ENCODE measurements at regions not wholly inside any gene's neighbourhood (a gene's known extent, or its start where the extent isn't known, plus 50 kb on each side); places are given as distances from the start of the nearest gene placed in this dataset.

DNA sequence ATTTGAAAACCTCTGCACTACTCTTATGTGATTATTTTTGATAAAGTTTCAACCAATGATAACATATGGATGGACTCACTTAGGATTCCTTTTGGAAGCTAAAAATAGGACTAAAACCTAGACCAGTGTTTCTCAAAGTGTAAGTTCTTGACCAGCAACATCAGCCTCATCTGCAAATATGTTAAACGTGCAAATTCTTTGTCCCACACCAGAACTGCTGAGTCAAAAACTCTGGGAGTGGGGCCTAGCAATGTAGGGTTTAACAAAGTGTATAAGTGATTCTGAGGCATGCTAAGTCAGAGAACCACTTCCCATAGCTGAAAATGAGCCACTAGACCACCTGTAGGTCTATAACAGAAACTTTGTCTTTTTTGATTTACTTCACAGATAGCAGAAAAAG lies 1247.2 kb upstream of the PIK3C3 start:
- Histone ChIP-seq H4K20me1 (replicated peaks; ENCODE audit: control insufficient read depth, extremely low read depth, insufficient read depth, low read length) (no peaks in the 10 kb centered on the region), H3K4me2 (ENCODE audit: insufficient read depth, low read length) (no peak overlapping the region), H3K9me1 (replicated peaks; ENCODE audit: control insufficient read depth, extremely low read depth, insufficient read depth, low read length) (no peaks in the 10 kb centered on the region), H3K27ac (ENCODE audit: insufficient read depth, low read depth, low read length) (no peak overlapping the region), H3K4me1 (ENCODE audit: control insufficient read depth, extremely low read depth, insufficient read depth, low read length) (no peaks in the 10 kb centered on the region), H3K9me3 (replicated peaks; ENCODE audit: control insufficient read depth, insufficient read depth, low read length) (peaks cover 2% of the 10 kb centered on the region), H3K79me2 (ENCODE audit: control insufficient read depth, insufficient read depth, low read length) (no peaks in the 10 kb centered on the region), H2AFZ (ENCODE audit: low read depth, low read length) (no peak overlapping the region), H3K9ac (replicated peaks; ENCODE audit: extremely low read depth, insufficient read depth, low read length) (no peak overlapping the region), H3K27me3 (ENCODE audit: control insufficient read depth in 2 of 2, insufficient read depth in 2 of 2, low read length in 2 of 2) (no peaks in the 10 kb centered on the region), H3K4me3 (replicated peaks in 1 of 3; ENCODE audit: insufficient read depth in 1 of 3, low read depth in 1 of 3, low read length in 3 of 3) (no peak overlapping the region), H3K36me3 (ENCODE audit: control insufficient read depth in 2 of 2, extremely low read depth in 1 of 2, insufficient read depth in 2 of 2, low read length in 2 of 2) (no peaks in the 10 kb centered on the region)
- DNase-seq (ENCODE audit: low read depth, low spot score) = no peak
- TF ChIP-seq FOS (IDR thresholded peaks at IDR 0.05; ENCODE audit: borderline replicate concordance, insufficient read depth, low read length) = no peak
- ChIA-PET POLR2A (no interaction called here), CTCF (no interaction called here)
- dilution Hi-C loops (cut with MboI; ENCODE audit: extremely low pct_ligation_motif_present, low sequenced_read_pairs) (no loop called here), intact Hi-C loops (cut with micrococcal nuclease) (no loop called here)
- no TSS peak for BruUV-seq (replicated peaks)
- FAIRE-seq = no peak

DNA sequence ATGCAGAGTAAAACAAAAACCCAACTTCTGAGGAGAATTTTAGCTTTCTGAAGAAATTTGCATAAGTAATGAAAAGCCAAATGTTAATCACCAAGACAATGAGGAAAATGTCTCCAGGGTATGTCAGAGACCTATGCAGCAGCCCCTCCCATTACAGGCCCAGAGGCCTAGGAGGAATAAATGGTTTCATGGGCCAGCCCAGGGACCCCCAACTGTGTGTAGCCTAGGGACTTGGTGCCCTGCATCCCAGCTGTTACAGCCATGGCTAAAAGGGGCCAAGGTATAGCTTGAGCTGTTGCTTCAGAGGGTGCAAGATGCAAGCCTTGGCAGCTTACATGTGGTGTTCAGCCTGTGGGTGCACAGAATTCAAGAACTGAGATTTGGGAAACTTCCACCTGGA lies 1256.9 kb upstream of the PIK3C3 start:
- no peak for FAIRE-seq

More for the DNA sequence above, 1256.9 kb upstream of the PIK3C3 start:
- Histone ChIP-seq H3K9ac (replicated peaks; ENCODE audit: extremely low read depth, insufficient read depth, low read length) (no peak overlapping the region), H3K4me2 (ENCODE audit: insufficient read depth, low read length) (no peak overlapping the region), H3K79me2 (ENCODE audit: control insufficient read depth, insufficient read depth, low read length) (no peaks in the 10 kb centered on the region), H3K9me1 (replicated peaks; ENCODE audit: control insufficient read depth, extremely low read depth, insufficient read depth, low read length) (no peaks in the 10 kb centered on the region), H3K4me1 (ENCODE audit: control insufficient read depth, extremely low read depth, insufficient read depth, low read length) (no peaks in the 10 kb centered on the region), H3K27ac (ENCODE audit: insufficient read depth, low read depth, low read length) (no peak overlapping the region), H4K20me1 (replicated peaks; ENCODE audit: control insufficient read depth, extremely low read depth, insufficient read depth, low read length) (no peaks in the 10 kb centered on the region), H2AFZ (ENCODE audit: low read depth, low read length) (no peak overlapping the region), H3K9me3 (replicated peaks; ENCODE audit: control insufficient read depth, insufficient read depth, low read length) (no peaks in the 10 kb centered on the region), H3K36me3 (ENCODE audit: control insufficient read depth in 2 of 2, extremely low read depth in 1 of 2, insufficient read depth in 2 of 2, low read length in 2 of 2) (no peaks in the 10 kb centered on the region), H3K4me3 (replicated peaks in 1 of 3; ENCODE audit: insufficient read depth in 1 of 3, low read depth in 1 of 3, low read length in 3 of 3) (no peak overlapping the region), H3K27me3 (ENCODE audit: control insufficient read depth in 2 of 2, insufficient read depth in 2 of 2, low read length in 2 of 2) (no peaks in the 10 kb centered on the region)
- ChIA-PET POLR2A (no interaction called here), CTCF (no interaction called here)
- no peak for DNase-seq (ENCODE audit: low read depth, low spot score)
- TF ChIP-seq JUN (IDR thresholded peaks at IDR 0.05; ENCODE audit: borderline replicate concordance, insufficient read depth, insufficient read length, low read depth) = no peak
- TF ChIP-seq POLR2AphosphoS5 (IDR thresholded peaks at IDR 0.05; ENCODE audit: insufficient read depth, low read depth, low read length) = no peak
- TF ChIP-seq, protein P1, sequence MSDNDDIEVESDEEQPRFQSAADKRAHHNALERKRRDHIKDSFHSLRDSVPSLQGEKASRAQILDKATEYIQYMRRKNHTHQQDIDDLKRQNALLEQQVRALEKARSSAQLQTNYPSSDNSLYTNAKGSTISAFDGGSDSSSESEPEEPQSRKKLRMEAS (IDR thresholded peaks at IDR 0.05; ENCODE audit: insufficient read depth, insufficient read length) = no peak
- TF ChIP-seq MYC (IDR thresholded peaks at IDR 0.05; ENCODE audit: low read depth, low read length) = no peak
- no peak for TF ChIP-seq GATA2 (IDR thresholded peaks at IDR 0.05; ENCODE audit: insufficient read depth, insufficient read length, low read depth, low read length)
- TF ChIP-seq FOS (IDR thresholded peaks at IDR 0.05; ENCODE audit: borderline replicate concordance, insufficient read depth, low read length) = no peak
- TF ChIP-seq EZH2 (IDR thresholded peaks at IDR 0.05; ENCODE audit: borderline replicate concordance, low read depth, low read length, severe bottlenecking) = no peak
- TF ChIP-seq, protein P2, sequence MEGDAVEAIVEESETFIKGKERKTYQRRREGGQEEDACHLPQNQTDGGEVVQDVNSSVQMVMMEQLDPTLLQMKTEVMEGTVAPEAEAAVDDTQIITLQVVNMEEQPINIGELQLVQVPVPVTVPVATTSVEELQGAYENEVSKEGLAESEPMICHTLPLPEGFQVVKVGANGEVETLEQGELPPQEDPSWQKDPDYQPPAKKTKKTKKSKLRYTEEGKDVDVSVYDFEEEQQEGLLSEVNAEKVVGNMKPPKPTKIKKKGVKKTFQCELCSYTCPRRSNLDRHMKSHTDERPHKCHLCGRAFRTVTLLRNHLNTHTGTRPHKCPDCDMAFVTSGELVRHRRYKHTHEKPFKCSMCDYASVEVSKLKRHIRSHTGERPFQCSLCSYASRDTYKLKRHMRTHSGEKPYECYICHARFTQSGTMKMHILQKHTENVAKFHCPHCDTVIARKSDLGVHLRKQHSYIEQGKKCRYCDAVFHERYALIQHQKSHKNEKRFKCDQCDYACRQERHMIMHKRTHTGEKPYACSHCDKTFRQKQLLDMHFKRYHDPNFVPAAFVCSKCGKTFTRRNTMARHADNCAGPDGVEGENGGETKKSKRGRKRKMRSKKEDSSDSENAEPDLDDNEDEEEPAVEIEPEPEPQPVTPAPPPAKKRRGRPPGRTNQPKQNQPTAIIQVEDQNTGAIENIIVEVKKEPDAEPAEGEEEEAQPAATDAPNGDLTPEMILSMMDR (IDR thresholded peaks at IDR 0.05; ENCODE audit: extremely low read depth in 1 of 2, insufficient read depth in 1 of 2, low read depth in 1 of 2, low read length in 2 of 2) = no peak
- TF ChIP-seq POLR2A (IDR thresholded peaks at IDR 0.05; ENCODE audit: low read depth, low read length) = no peak
- intact Hi-C loops (cut with micrococcal nuclease) = no loop called here
- BruUV-seq (replicated peaks) = no TSS peak
- dilution Hi-C loops (cut with MboI; ENCODE audit: extremely low pct_ligation_motif_present, low sequenced_read_pairs) = no loop called here

Data from endothelial cell of umbilical vein (primary cell).